ENCODE measurements at regions not wholly inside any gene's neighbourhood (a gene's known extent, or its start where the extent isn't known, plus 50 kb on each side); places are given as distances from the start of the nearest gene placed in this dataset.
A peak's percentile ranks its signal among the peaks of the same experiment; 100 is the strongest.

GRCh38 chr14:32011225-32011624, 65.9 kb upstream of the ARHGAP5 start:
- H2BK5ac ChIP-seq (ENCODE audit: low read length), result no peak overlapping the region
- no peak overlapping the region for H3K27ac ChIP-seq (ENCODE audit: low read depth, low read length)
- no peaks in the 10 kb centered on the region for H3K27me3 ChIP-seq (ENCODE audit: insufficient read depth, low read length, poor library complexity)
- H3K23ac ChIP-seq (ENCODE audit: low read length), result no peak overlapping the region
- WGBS (ENCODE audit: extremely low coverage, insufficient coverage, low lambda C conversion rate), result no CpG with 5 or more reads among the region's 3 CpGs
- H3K9ac ChIP-seq (ENCODE audit: low read length), result no peak overlapping the region
- no peak overlapping the region for H4K5ac ChIP-seq (ENCODE audit: low read length)
- H3K4me2 ChIP-seq (ENCODE audit: low read length), result no peak overlapping the region
- no peak overlapping the region for H3K4ac ChIP-seq (ENCODE audit: low read depth, low read length)
- DNase-seq, result no peak
- H3K18ac ChIP-seq (ENCODE audit: low read length), result no peak overlapping the region
- H3K79me2 ChIP-seq (ENCODE audit: control insufficient read depth, insufficient read depth, low read length), result no peaks in the 10 kb centered on the region
- no peak overlapping the region for H3K56ac ChIP-seq (ENCODE audit: low read length)
- H2BK120ac ChIP-seq (ENCODE audit: low read depth, low read length), result no peak overlapping the region
- no peak overlapping the region for H2AK5ac ChIP-seq (ENCODE audit: low read length)
- no peaks in the 10 kb centered on the region for H3K36me3 ChIP-seq (ENCODE audit: control insufficient read depth, insufficient read depth, low read length)
- no peak overlapping the region for H2BK15ac ChIP-seq (replicated peaks; ENCODE audit: low read depth)
- no peak overlapping the region for H3K4me3 ChIP-seq (ENCODE audit: low read length)
- H4K8ac ChIP-seq (ENCODE audit: low read depth, low read length), result no peak overlapping the region
- peaks cover 9% of the 10 kb centered on the region for H3K4me1 ChIP-seq (ENCODE audit: control insufficient read depth, low read depth, low read length)
- no peaks in the 10 kb centered on the region for H3K79me1 ChIP-seq (ENCODE audit: low read length)

GRCh38 chr14:32012062-32012461, 65.0 kb upstream of the ARHGAP5 start:
- Histone ChIP-seq H3K4me3 (ENCODE audit: low read length) (no peak overlapping the region), H3K4me1 (ENCODE audit: control insufficient read depth, low read depth, low read length) (peaks cover 4% of the 10 kb centered on the region), H3K9ac (ENCODE audit: low read length) (no peak overlapping the region), H3K23ac (ENCODE audit: low read length) (no peak overlapping the region), H3K27me3 (ENCODE audit: insufficient read depth, low read length, poor library complexity) (no peaks in the 10 kb centered on the region), H3K27ac (ENCODE audit: low read depth, low read length) (no peak overlapping the region), H2BK5ac (ENCODE audit: low read length) (no peak overlapping the region), H3K4me2 (ENCODE audit: low read length) (no peak overlapping the region), H2BK120ac (ENCODE audit: low read depth, low read length) (no peak overlapping the region), H3K4ac (ENCODE audit: low read depth, low read length) (no peak overlapping the region), H3K18ac (ENCODE audit: low read length) (no peak overlapping the region), H4K5ac (ENCODE audit: low read length) (no peak overlapping the region), H2AK5ac (ENCODE audit: low read length) (no peak overlapping the region), H3K56ac (ENCODE audit: low read length) (no peak overlapping the region), H3K79me1 (ENCODE audit: low read length) (no peaks in the 10 kb centered on the region), H4K8ac (ENCODE audit: low read depth, low read length) (no peak overlapping the region), H3K36me3 (ENCODE audit: control insufficient read depth, insufficient read depth, low read length) (no peaks in the 10 kb centered on the region), H2BK15ac (replicated peaks; ENCODE audit: low read depth) (no peak overlapping the region), H3K79me2 (ENCODE audit: control insufficient read depth, insufficient read depth, low read length) (no peaks in the 10 kb centered on the region)
- no peak for DNase-seq

GRCh38 chr14:32012571-32012970, 64.5 kb upstream of the ARHGAP5 start:
- H4K5ac ChIP-seq (ENCODE audit: low read length), result no peak overlapping the region
- H3K23ac ChIP-seq (ENCODE audit: low read length), result no peak overlapping the region
- H3K56ac ChIP-seq (ENCODE audit: low read length), result no peak overlapping the region
- WGBS (ENCODE audit: extremely low coverage, insufficient coverage, low lambda C conversion rate), result no CpG with 5 or more reads among the region's 1 CpG
- no peaks in the 10 kb centered on the region for H3K79me1 ChIP-seq (ENCODE audit: low read length)
- H3K36me3 ChIP-seq (ENCODE audit: control insufficient read depth, insufficient read depth, low read length), result no peaks in the 10 kb centered on the region
- H4K8ac ChIP-seq (ENCODE audit: low read depth, low read length), result no peak overlapping the region
- H2BK120ac ChIP-seq (ENCODE audit: low read depth, low read length), result no peak overlapping the region
- no peak overlapping the region for H3K9ac ChIP-seq (ENCODE audit: low read length)
- no peak overlapping the region for H3K27ac ChIP-seq (ENCODE audit: low read depth, low read length)
- H2AK5ac ChIP-seq (ENCODE audit: low read length), result no peak overlapping the region
- H3K4me3 ChIP-seq (ENCODE audit: low read length), result no peak overlapping the region
- no peak for DNase-seq
- H2BK15ac ChIP-seq (replicated peaks; ENCODE audit: low read depth), result no peak overlapping the region
- H3K4me2 ChIP-seq (ENCODE audit: low read length), result no peak overlapping the region
- peaks cover 4% of the 10 kb centered on the region for H3K4me1 ChIP-seq (ENCODE audit: control insufficient read depth, low read depth, low read length)
- no peak overlapping the region for H3K18ac ChIP-seq (ENCODE audit: low read length)
- no peak overlapping the region for H3K4ac ChIP-seq (ENCODE audit: low read depth, low read length)
- no peaks in the 10 kb centered on the region for H3K27me3 ChIP-seq (ENCODE audit: insufficient read depth, low read length, poor library complexity)
- H2BK5ac ChIP-seq (ENCODE audit: low read length), result no peak overlapping the region
- no peaks in the 10 kb centered on the region for H3K79me2 ChIP-seq (ENCODE audit: control insufficient read depth, insufficient read depth, low read length)

GRCh38 chr14:32013083-32013482, 64.0 kb upstream of the ARHGAP5 start:
- Histone ChIP-seq H3K79me2 (ENCODE audit: control insufficient read depth, insufficient read depth, low read length) (no peaks in the 10 kb centered on the region), H3K56ac (ENCODE audit: low read length) (no peak overlapping the region), H4K8ac (ENCODE audit: low read depth, low read length) (no peak overlapping the region), H3K4ac (ENCODE audit: low read depth, low read length) (no peak overlapping the region), H3K79me1 (ENCODE audit: low read length) (no peaks in the 10 kb centered on the region), H3K4me3 (ENCODE audit: low read length) (no peak overlapping the region), H3K27me3 (ENCODE audit: insufficient read depth, low read length, poor library complexity) (no peaks in the 10 kb centered on the region), H3K23ac (ENCODE audit: low read length) (no peak overlapping the region), H3K36me3 (ENCODE audit: control insufficient read depth, insufficient read depth, low read length) (no peaks in the 10 kb centered on the region), H2BK120ac (ENCODE audit: low read depth, low read length) (no peak overlapping the region), H3K18ac (ENCODE audit: low read length) (no peak overlapping the region), H4K5ac (ENCODE audit: low read length) (no peak overlapping the region), H3K27ac (ENCODE audit: low read depth, low read length) (no peak overlapping the region), H2AK5ac (ENCODE audit: low read length) (no peak overlapping the region), H2BK15ac (replicated peaks; ENCODE audit: low read depth) (no peak overlapping the region), H3K4me1 (ENCODE audit: control insufficient read depth, low read depth, low read length) (peaks cover 4% of the 10 kb centered on the region), H3K9ac (ENCODE audit: low read length) (no peak overlapping the region), H2BK5ac (ENCODE audit: low read length) (no peak overlapping the region), H3K4me2 (ENCODE audit: low read length) (no peak overlapping the region)
- DNase-seq, result peak; percentile 73
- WGBS (ENCODE audit: extremely low coverage, insufficient coverage, low lambda C conversion rate), result no CpG with 5 or more reads among the region's 6 CpGs

GRCh38 chr14:32014057-32014456, 63.0 kb upstream of the ARHGAP5 start:
- Histone ChIP-seq H3K27ac (ENCODE audit: low read depth, low read length) (no peak overlapping the region), H2BK120ac (ENCODE audit: low read depth, low read length) (no peak overlapping the region), H3K9ac (ENCODE audit: low read length) (no peak overlapping the region), H3K4me1 (ENCODE audit: control insufficient read depth, low read depth, low read length) (peaks cover 4% of the 10 kb centered on the region), H3K56ac (ENCODE audit: low read length) (no peak overlapping the region), H3K36me3 (ENCODE audit: control insufficient read depth, insufficient read depth, low read length) (no peaks in the 10 kb centered on the region), H3K27me3 (ENCODE audit: insufficient read depth, low read length, poor library complexity) (no peaks in the 10 kb centered on the region), H2BK15ac (replicated peaks; ENCODE audit: low read depth) (no peak overlapping the region), H3K79me1 (ENCODE audit: low read length) (no peaks in the 10 kb centered on the region), H3K4me3 (ENCODE audit: low read length) (no peak overlapping the region), H3K79me2 (ENCODE audit: control insufficient read depth, insufficient read depth, low read length) (no peaks in the 10 kb centered on the region), H2AK5ac (ENCODE audit: low read length) (no peak overlapping the region), H4K5ac (ENCODE audit: low read length) (no peak overlapping the region), H3K18ac (ENCODE audit: low read length) (no peak overlapping the region), H3K4me2 (ENCODE audit: low read length) (no peak overlapping the region), H3K4ac (ENCODE audit: low read depth, low read length) (no peak overlapping the region), H4K8ac (ENCODE audit: low read depth, low read length) (no peak overlapping the region), H2BK5ac (ENCODE audit: low read length) (no peak overlapping the region), H3K23ac (ENCODE audit: low read length) (no peak overlapping the region)
- no peak for DNase-seq
- no CpG with 5 or more reads among the region's 1 CpG for WGBS (ENCODE audit: extremely low coverage, insufficient coverage, low lambda C conversion rate)

GRCh38 chr14:32014498-32014897, 62.6 kb upstream of the ARHGAP5 start:
- no peak for DNase-seq
- H3K27ac ChIP-seq (ENCODE audit: low read depth, low read length), result no peak overlapping the region
- H3K4me1 ChIP-seq (ENCODE audit: control insufficient read depth, low read depth, low read length), result peaks cover 4% of the 10 kb centered on the region
- H3K4ac ChIP-seq (ENCODE audit: low read depth, low read length), result no peak overlapping the region
- no peak overlapping the region for H3K18ac ChIP-seq (ENCODE audit: low read length)
- no peak overlapping the region for H4K8ac ChIP-seq (ENCODE audit: low read depth, low read length)
- no peak overlapping the region for H3K9ac ChIP-seq (ENCODE audit: low read length)
- no peak overlapping the region for H3K56ac ChIP-seq (ENCODE audit: low read length)
- H2BK5ac ChIP-seq (ENCODE audit: low read length), result no peak overlapping the region
- no peaks in the 10 kb centered on the region for H3K27me3 ChIP-seq (ENCODE audit: insufficient read depth, low read length, poor library complexity)
- H3K4me2 ChIP-seq (ENCODE audit: low read length), result no peak overlapping the region
- no peaks in the 10 kb centered on the region for H3K79me1 ChIP-seq (ENCODE audit: low read length)
- no peak overlapping the region for H3K4me3 ChIP-seq (ENCODE audit: low read length)
- H2BK15ac ChIP-seq (replicated peaks; ENCODE audit: low read depth), result no peak overlapping the region
- no CpG with 5 or more reads among the region's 4 CpGs for WGBS (ENCODE audit: extremely low coverage, insufficient coverage, low lambda C conversion rate)
- H2BK120ac ChIP-seq (ENCODE audit: low read depth, low read length), result no peak overlapping the region
- H3K23ac ChIP-seq (ENCODE audit: low read length), result no peak overlapping the region
- no peak overlapping the region for H2AK5ac ChIP-seq (ENCODE audit: low read length)
- H4K5ac ChIP-seq (ENCODE audit: low read length), result no peak overlapping the region
- no peaks in the 10 kb centered on the region for H3K36me3 ChIP-seq (ENCODE audit: control insufficient read depth, insufficient read depth, low read length)
- no peaks in the 10 kb centered on the region for H3K79me2 ChIP-seq (ENCODE audit: control insufficient read depth, insufficient read depth, low read length)
